ENCODE measurements at regions not wholly inside any gene's neighbourhood (a gene's known extent, or its start where the extent isn't known, plus 50 kb on each side); places are given as distances from the start of the nearest gene placed in this dataset.
"Not testable (repeated sequence)": the region's sequence is repeated elsewhere in the genome, so short reads cannot be mapped to it uniquely, and the experiment has no call there.

GRCh38 chr5:158582669-158583068 is 517.0 kb downstream of the EBF1 start:
- TF ChIP-seq POLR2A, CTCF, EP300 (IDR thresholded peaks at IDR 0.05): not testable (repeated sequence)
